Calu3 (cell line): ENCODE measurements at regions not wholly inside any gene's neighbourhood (a gene's known extent, or its start where the extent isn't known, plus 50 kb on each side); places are given as distances from the start of the nearest gene placed in this dataset.
"Not testable (repeated sequence)": the region's sequence is repeated elsewhere in the genome, so short reads cannot be mapped to it uniquely, and the experiment has no call there.

Source experiments
- BruUV-seq: library from RNA; stranded (reverse); fragments of 400-500 nt; replicated peaks from 2 replicates; lab custom pipeline; 2021; lab: Mats Ljungman, UMichigan
- CTCF ChIA-PET: fragments of 300-600 bp; sonication (Branson Sonifier 250); formaldehyde crosslinking; loops from one replicate; lab custom pipeline; 2022; ENCODE audit warnings: antibody characterized with exemption; lab: Charles Lee
- DNase-seq: peaks from one replicate; pipeline ENCODE4 v3.0.0; 2022
- H3K27ac Mint-ChIP-seq: one replicate; pipeline ENCODE4 v1.8.0; 2022; ENCODE audit warnings: mixed read lengths; ENCODE audit not compliant: unreplicated experiment
- H3K27me3 Mint-ChIP-seq: one replicate; pipeline ENCODE4 v1.8.0; 2022; ENCODE audit warnings: mixed read lengths; ENCODE audit not compliant: unreplicated experiment
- H3K36me3 Mint-ChIP-seq: one replicate; pipeline ENCODE4 v1.8.0; 2022; ENCODE audit warnings: mild to moderate bottlenecking, moderate library complexity, mixed read lengths; ENCODE audit not compliant: insufficient read depth, unreplicated experiment
- H3K4me1 Mint-ChIP-seq: one replicate; pipeline ENCODE4 v1.8.0; 2022; ENCODE audit warnings: mild to moderate bottlenecking, low read depth, mixed read lengths; ENCODE audit not compliant: unreplicated experiment
- H3K4me3 Mint-ChIP-seq: one replicate; pipeline ENCODE4 v1.8.0; 2022; ENCODE audit warnings: mild to moderate bottlenecking, low read depth, moderate library complexity, mixed read lengths; ENCODE audit not compliant: unreplicated experiment
- H3K9me3 Mint-ChIP-seq: one replicate; pipeline ENCODE4 v1.8.0; 2022; ENCODE audit warnings: low read depth, mixed read lengths; ENCODE audit not compliant: unreplicated experiment
- intact Hi-C: fragments of 100-400 bp; cut with micrococcal nuclease; formaldehyde crosslinking; loops from one replicate; pipeline ENCODE4 v1.10.0; 2022; ENCODE audit not compliant: unreplicated experiment
- TF ChIP-seq, protein P1 (sequence below): fragments of 200-600 bp; IDR thresholded peaks from one replicate; pipeline ENCODE4 v1.8.0; 2022; ENCODE audit warnings: antibody characterized with exemption; ENCODE audit not compliant: unreplicated experiment

- Mint-ChIP-seq H3K4me3 (no peak overlapping the region), H3K4me1 (no peaks in the 10 kb centered on the region), H3K9me3 (peaks cover 16% of the 10 kb centered on the region), H3K27ac (no peak overlapping the region), H3K36me3 (no peaks in the 10 kb centered on the region), H3K27me3 (no peaks in the 10 kb centered on the region)
- CTCF ChIA-PET = no interaction called here
- intact Hi-C loops = no loop called here
- DNase-seq = no peak
- TF ChIP-seq, protein P1, sequence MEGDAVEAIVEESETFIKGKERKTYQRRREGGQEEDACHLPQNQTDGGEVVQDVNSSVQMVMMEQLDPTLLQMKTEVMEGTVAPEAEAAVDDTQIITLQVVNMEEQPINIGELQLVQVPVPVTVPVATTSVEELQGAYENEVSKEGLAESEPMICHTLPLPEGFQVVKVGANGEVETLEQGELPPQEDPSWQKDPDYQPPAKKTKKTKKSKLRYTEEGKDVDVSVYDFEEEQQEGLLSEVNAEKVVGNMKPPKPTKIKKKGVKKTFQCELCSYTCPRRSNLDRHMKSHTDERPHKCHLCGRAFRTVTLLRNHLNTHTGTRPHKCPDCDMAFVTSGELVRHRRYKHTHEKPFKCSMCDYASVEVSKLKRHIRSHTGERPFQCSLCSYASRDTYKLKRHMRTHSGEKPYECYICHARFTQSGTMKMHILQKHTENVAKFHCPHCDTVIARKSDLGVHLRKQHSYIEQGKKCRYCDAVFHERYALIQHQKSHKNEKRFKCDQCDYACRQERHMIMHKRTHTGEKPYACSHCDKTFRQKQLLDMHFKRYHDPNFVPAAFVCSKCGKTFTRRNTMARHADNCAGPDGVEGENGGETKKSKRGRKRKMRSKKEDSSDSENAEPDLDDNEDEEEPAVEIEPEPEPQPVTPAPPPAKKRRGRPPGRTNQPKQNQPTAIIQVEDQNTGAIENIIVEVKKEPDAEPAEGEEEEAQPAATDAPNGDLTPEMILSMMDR = no peak
- BruUV-seq = no TSS peak
Measured at GRCh38 chr10:36462194-36462593, 663.2 kb upstream of the ANKRD30A start.

GRCh38 chr10:36458437-36458836, 667.0 kb upstream of the ANKRD30A start:
- intact Hi-C loops = not testable (repeated sequence)

DNA sequence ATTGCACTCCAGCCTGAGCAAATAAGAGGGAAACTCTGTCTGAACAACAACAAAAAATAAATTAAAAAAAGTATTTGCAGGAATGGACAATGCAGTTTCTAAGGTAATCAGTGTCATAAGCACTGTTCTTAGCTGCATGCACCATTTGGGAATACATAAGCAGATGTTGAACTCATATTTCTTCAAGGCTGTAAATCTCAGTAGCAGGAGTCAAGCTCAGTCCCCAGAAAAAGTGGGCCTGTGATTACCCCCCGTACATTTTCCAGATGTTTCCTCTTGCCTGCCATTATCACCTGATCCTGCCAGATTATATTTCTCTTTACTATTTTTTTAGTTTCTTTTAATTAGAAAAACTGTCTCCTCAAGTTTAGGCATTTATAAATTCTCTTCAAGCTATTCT, 667.6 kb upstream of the ANKRD30A start:
- Mint-ChIP-seq H3K27ac (no peak overlapping the region), H3K9me3 (peaks cover 12% of the 10 kb centered on the region), H3K36me3 (no peaks in the 10 kb centered on the region), H3K4me1 (no peaks in the 10 kb centered on the region), H3K27me3 (no peaks in the 10 kb centered on the region), H3K4me3 (no peak overlapping the region)
- no peak for DNase-seq
- BruUV-seq = no TSS peak
- CTCF ChIA-PET = no interaction called here
- intact Hi-C loops = no loop called here
- TF ChIP-seq, protein P1 = no peak

More at GRCh38 chr10:36458437-36458836, 667.0 kb upstream of the ANKRD30A start:
- DNase-seq, BruUV-seq, H3K36me3 Mint-ChIP-seq, H3K4me3 Mint-ChIP-seq, H3K27ac Mint-ChIP-seq, H3K27me3 Mint-ChIP-seq, CTCF ChIA-PET, H3K4me1 Mint-ChIP-seq: not testable (repeated sequence)
- peaks cover 12% of the 10 kb centered on the region for H3K9me3 Mint-ChIP-seq

GRCh38 chr10:36455526-36456133, 669.8 kb upstream of the ANKRD30A start:
- no peak for DNase-seq
- Mint-ChIP-seq H3K9me3 (peaks cover 5% of the 10 kb centered on the region), H3K27me3 (no peaks in the 10 kb centered on the region), H3K4me1 (no peaks in the 10 kb centered on the region), H3K4me3 (no peak overlapping the region), H3K36me3 (no peaks in the 10 kb centered on the region), H3K27ac (no peak overlapping the region)
- BruUV-seq = no TSS peak
- TF ChIP-seq, protein P1 = no peak
- intact Hi-C loops = no loop called here
- CTCF ChIA-PET = no interaction called here

- no peaks in the 10 kb centered on the region for H3K36me3 Mint-ChIP-seq
- no TSS peak for BruUV-seq
- H3K4me1 Mint-ChIP-seq = no peaks in the 10 kb centered on the region
- DNase-seq = no peak
- H3K9me3 Mint-ChIP-seq = no peaks in the 10 kb centered on the region
- intact Hi-C loops = no loop called here
- no peak overlapping the region for H3K27ac Mint-ChIP-seq
- TF ChIP-seq, protein P1 = no peak
- H3K27me3 Mint-ChIP-seq = no peaks in the 10 kb centered on the region
- CTCF ChIA-PET = no interaction called here
- no peak overlapping the region for H3K4me3 Mint-ChIP-seq
Measured at GRCh38 chr10:36452851-36453250, 672.5 kb upstream of the ANKRD30A start.
